Mesenchymal stem cell (in vitro differentiated cells and primary cell): ENCODE measurements at regions not wholly inside any gene's neighbourhood (a gene's known extent, or its start where the extent isn't known, plus 50 kb on each side); places are given as distances from the start of the nearest gene placed in this dataset.

ENCODE experiments used
- DNase-seq: peaks from one replicate; pipeline ENCODE4 v3.0.0-alpha.2; 2013
- H2AFZ ChIP-seq: one replicate; pipeline ENCODE4 v1.6.1; 2013; ENCODE audit warnings: low read depth, mild to moderate bottlenecking, control low read depth, inconsistent platforms, low read length, moderate library complexity
- H2AK5ac ChIP-seq: 2 replicates; pipeline ENCODE4 v1.6.1; 2013; ENCODE audit warnings: low read length, moderate library complexity, mild to moderate bottlenecking, inconsistent platforms; ENCODE audit not compliant: severe bottlenecking
- H2BK120ac ChIP-seq: one replicate; pipeline ENCODE4 v1.6.1; 2013; ENCODE audit warnings: low read depth, mild to moderate bottlenecking, inconsistent platforms, low read length, moderate library complexity
- H2BK12ac ChIP-seq, 2 experiments: one replicate each; pipeline ENCODE4 v1.6.1; 2013; ENCODE audit warnings: inconsistent platforms in 2 of 2, low read length in 2 of 2, mild to moderate bottlenecking in 2 of 2, moderate library complexity in 2 of 2, control low read depth in 1 of 2
- H2BK15ac ChIP-seq: one replicate; pipeline ENCODE4 v1.6.1; 2013; ENCODE audit warnings: mild to moderate bottlenecking, low read depth, inconsistent platforms; ENCODE audit not compliant: poor library complexity, severe bottlenecking
- H2BK5ac ChIP-seq: 2 replicates; pipeline ENCODE4 v1.6.1; 2013; ENCODE audit warnings: low read depth, mild to moderate bottlenecking, low read length, control low read depth, inconsistent platforms; ENCODE audit not compliant: poor library complexity, severe bottlenecking
- H3K14ac ChIP-seq, 2 experiments: one replicate each; pipeline ENCODE4 v1.6.1; 2013; ENCODE audit warnings: inconsistent platforms in 2 of 2, low read length in 2 of 2, control low read depth in 1 of 2, mild to moderate bottlenecking in 1 of 2, moderate library complexity in 1 of 2
- H3K18ac ChIP-seq, 2 experiments: one replicate each; pipeline ENCODE4 v1.6.1; 2013; ENCODE audit warnings: inconsistent platforms in 2 of 2, low read length in 2 of 2, control low read depth in 1 of 2, low read depth in 1 of 2, mild to moderate bottlenecking in 1 of 2
- H3K23ac ChIP-seq, 2 experiments: one replicate each; pipeline ENCODE4 v1.6.1; 2013; ENCODE audit warnings: inconsistent platforms in 2 of 2, low read length in 2 of 2, mild to moderate bottlenecking in 2 of 2, moderate library complexity in 2 of 2, control low read depth in 1 of 2
- H3K27ac ChIP-seq: 2 replicates; pipeline ENCODE4 v1.5.1; 2013; ENCODE audit warnings: mild to moderate bottlenecking, moderate library complexity, low read length, control low read depth, inconsistent platforms; ENCODE audit not compliant: poor library complexity, severe bottlenecking
- H3K27me3 ChIP-seq, 2 experiments: 2 replicates each; pipeline versions ENCODE4 v1.6.1 to v1.7.0; 2013; ENCODE audit warnings: low read length in 2 of 2, mild to moderate bottlenecking in 2 of 2, moderate library complexity in 2 of 2, control low read depth in 1 of 2, inconsistent platforms in 1 of 2; ENCODE audit not compliant: control insufficient read depth in 1 of 2, insufficient read depth in 1 of 2
- H3K36me3 ChIP-seq, 2 experiments: 2 replicates each; pipeline versions ENCODE4 v1.6.1 to v1.7.0; 2013; ENCODE audit warnings: low read length in 2 of 2, control low read depth in 1 of 2, inconsistent platforms in 1 of 2, low read depth in 1 of 2, mild to moderate bottlenecking in 1 of 2; ENCODE audit not compliant: insufficient read depth in 2 of 2, control insufficient read depth in 1 of 2
- H3K4ac ChIP-seq, 2 experiments: one replicate each; pipeline ENCODE4 v1.6.1; 2013; ENCODE audit warnings: inconsistent platforms in 2 of 2, low read length in 2 of 2, mild to moderate bottlenecking in 2 of 2, moderate library complexity in 2 of 2, control low read depth in 1 of 2, low read depth in 1 of 2
- H3K4me1 ChIP-seq: 2 replicates; pipeline ENCODE4 v1.6.1; 2013; ENCODE audit warnings: low read depth, low read length, control low read depth; ENCODE audit not compliant: control insufficient read depth, insufficient read depth
- H3K4me2 ChIP-seq: 2 replicates; pipeline ENCODE4 v1.6.1; 2013; ENCODE audit warnings: low read length, mild to moderate bottlenecking, inconsistent platforms; ENCODE audit not compliant: poor library complexity, severe bottlenecking
- H3K4me3 ChIP-seq, 2 experiments: 2 replicates each; pipeline versions ENCODE4 v1.5.1 to v1.7.0; 2013; ENCODE audit warnings: low read length in 2 of 2, mild to moderate bottlenecking in 2 of 2, control low read depth in 1 of 2, low read depth in 1 of 2; ENCODE audit not compliant: insufficient read depth in 1 of 2
- H3K79me1 ChIP-seq: replicated peaks from 2 replicates; pipeline ENCODE4 v1.6.1; 2013; ENCODE audit warnings: mild to moderate bottlenecking, control low read depth, low read length, inconsistent platforms; ENCODE audit not compliant: poor library complexity, severe bottlenecking
- H3K9ac ChIP-seq: 2 replicates; pipeline ENCODE4 v1.7.0; 2013; ENCODE audit warnings: mild to moderate bottlenecking, low read length, moderate library complexity
- H3K9me3 ChIP-seq: 2 replicates; pipeline ENCODE4 v1.7.0; 2013; ENCODE audit warnings: mild to moderate bottlenecking, low read length; ENCODE audit not compliant: control insufficient read depth
- H4K8ac ChIP-seq: one replicate; pipeline ENCODE4 v1.6.1; 2013; ENCODE audit warnings: inconsistent platforms, mild to moderate bottlenecking, low read length, moderate library complexity
- H4K91ac ChIP-seq: one replicate; pipeline ENCODE4 v1.6.1; 2013; ENCODE audit warnings: mild to moderate bottlenecking, low read length, inconsistent platforms
- WGBS: methylation state at CpG from one replicate; pipeline ENCODE4 v1.1.7; 2013; ENCODE audit warnings: mixed read lengths; 5-methylcytosine and 5-hydroxymethylcytosine counted together

GRCh38 chr22:49705216-49705971 is 122.3 kb downstream of the BRD1 start:
- WGBS, result 82% methylated on average over 20 of the region's 22 CpGs
- Histone ChIP-seq H2AFZ (no peak overlapping the region), H4K8ac (no peak overlapping the region), H2BK5ac (no peak overlapping the region), H3K4ac (no peak overlapping the region), H3K23ac (no peak overlapping the region), H3K9ac (no peak overlapping the region), H3K14ac (no peak overlapping the region), H3K4me1 (no peaks in the 10 kb centered on the region), H3K36me3 (no peaks in the 10 kb centered on the region), H2BK15ac (no peak overlapping the region), H3K27ac (no peak overlapping the region), H3K79me1 (no peaks in the 10 kb centered on the region), H3K27me3 (peaks cover 0 to 4% of the 10 kb centered on the region in 2 experiments), H3K4me3 (no peak overlapping the region), H3K9me3 (peaks cover 17% of the 10 kb centered on the region), H3K18ac (no peak overlapping the region), H2AK5ac (no peak overlapping the region), H2BK12ac (no peak overlapping the region), H4K91ac (no peak overlapping the region), H2BK120ac (no peak overlapping the region), H3K4me2 (no peak overlapping the region)
- DNase-seq, result no peak

DNA sequence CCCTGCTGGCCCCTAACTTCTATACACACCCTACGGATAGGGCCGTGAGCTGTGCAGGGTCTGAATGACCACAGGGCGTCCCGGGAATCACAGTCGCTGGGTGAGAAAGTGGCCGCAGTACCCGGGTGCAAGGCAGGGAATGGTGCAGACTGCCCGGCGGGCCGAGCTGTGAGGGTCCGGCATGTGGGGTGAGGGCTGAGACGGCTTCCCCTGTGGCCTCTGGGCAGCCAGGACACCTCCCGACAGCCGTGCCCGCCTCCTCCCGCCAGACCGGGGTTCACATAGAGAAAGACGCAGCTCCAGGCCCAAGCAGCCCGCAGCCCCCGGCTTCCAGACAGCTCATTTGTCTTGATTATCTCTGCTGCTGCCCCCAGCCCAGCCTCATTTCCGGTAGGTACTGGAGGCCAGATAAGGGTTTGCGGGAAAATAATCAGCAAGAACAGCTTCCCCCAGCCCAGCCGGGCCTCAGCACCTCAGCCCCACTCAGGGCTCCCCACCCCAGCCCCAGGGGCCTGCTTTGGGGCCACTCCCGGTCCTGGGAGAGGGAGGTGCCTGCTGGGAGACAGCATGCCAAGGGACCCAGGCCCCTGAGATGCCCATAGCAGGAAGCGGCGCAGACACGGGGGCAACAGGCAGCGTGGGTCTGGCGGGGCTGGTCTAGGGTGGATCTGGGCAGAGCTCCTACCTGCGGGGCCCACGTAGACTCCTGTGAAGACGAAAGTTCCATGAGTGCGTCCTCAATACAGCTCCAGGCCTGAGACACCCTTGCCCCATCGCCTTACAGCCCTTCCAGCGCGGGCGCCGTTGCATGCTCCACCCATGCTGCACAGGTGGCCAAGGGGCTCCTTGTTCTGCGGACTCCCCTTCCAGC is 123.1 kb downstream of the BRD1 start:
- Histone ChIP-seq H3K9ac (no peak overlapping the region), H3K36me3 (no peaks in the 10 kb centered on the region), H2BK12ac (no peak overlapping the region), H2BK5ac (no peak overlapping the region), H2AK5ac (no peak overlapping the region), H4K91ac (no peak overlapping the region), H3K27ac (no peak overlapping the region), H3K4me3 (no peak overlapping the region), H2BK15ac (no peak overlapping the region), H3K9me3 (peaks cover 9% of the 10 kb centered on the region), H4K8ac (no peak overlapping the region), H3K4me2 (no peak overlapping the region), H3K18ac (no peak overlapping the region), H3K27me3 (peaks cover 0 to 4% of the 10 kb centered on the region in 2 experiments), H3K79me1 (no peaks in the 10 kb centered on the region), H2BK120ac (no peak overlapping the region), H3K4me1 (no peaks in the 10 kb centered on the region), H2AFZ (no peak overlapping the region), H3K4ac (no peak overlapping the region), H3K14ac (no peak overlapping the region), H3K23ac (no peak overlapping the region)
- 83% methylated on average over 39 of the region's 39 CpGs for WGBS
- DNase-seq, result no peak

DNA sequence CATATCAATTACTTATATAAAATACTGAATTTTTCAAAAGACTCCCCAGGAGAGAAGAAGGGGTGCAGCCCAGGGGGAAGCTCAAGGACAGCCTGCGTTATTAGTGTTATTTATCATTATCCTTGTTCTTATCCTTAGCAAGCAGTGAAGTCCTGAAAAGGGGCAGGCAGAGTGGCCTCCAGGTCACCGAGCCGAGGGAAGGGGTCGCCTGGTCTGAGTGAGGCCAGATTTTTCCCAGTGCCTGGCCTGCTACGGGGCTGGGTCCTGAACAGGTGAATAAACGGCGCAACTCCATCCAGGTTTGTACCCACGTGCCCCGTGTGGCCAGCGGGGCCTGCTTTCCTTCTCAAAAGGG is 123.7 kb downstream of the BRD1 start:
- Histone ChIP-seq H4K91ac (no peak overlapping the region), H3K9me3 (peaks cover 3% of the 10 kb centered on the region), H2BK15ac (no peak overlapping the region), H3K23ac (no peak overlapping the region), H3K14ac (no peak overlapping the region), H3K36me3 (no peaks in the 10 kb centered on the region), H3K18ac (no peak overlapping the region), H2BK12ac (no peak overlapping the region), H4K8ac (no peak overlapping the region), H3K27ac (no peak overlapping the region), H2BK120ac (no peak overlapping the region), H3K4me2 (no peak overlapping the region), H3K27me3 (peaks cover 0 to 4% of the 10 kb centered on the region in 2 experiments), H2AK5ac (no peak overlapping the region), H2BK5ac (no peak overlapping the region), H3K4me3 (no peak overlapping the region), H3K4me1 (no peaks in the 10 kb centered on the region), H3K4ac (no peak overlapping the region), H3K9ac (no peak overlapping the region), H2AFZ (no peak overlapping the region), H3K79me1 (no peaks in the 10 kb centered on the region)
- DNase-seq, result no peak
- whole genome bisulfite sequencing, result 73% methylated on average over 10 of the region's 10 CpGs

GRCh38 chr22:49703505-49703904 is 124.2 kb downstream of the BRD1 start:
- Histone ChIP-seq H3K4me1 (no peaks in the 10 kb centered on the region), H3K9me3 (no peaks in the 10 kb centered on the region), H3K4me2 (no peak overlapping the region), H2BK120ac (no peak overlapping the region), H3K9ac (no peak overlapping the region), H3K4me3 (no peak overlapping the region), H2BK5ac (no peak overlapping the region), H2AK5ac (no peak overlapping the region), H2BK12ac (no peak overlapping the region), H4K8ac (no peak overlapping the region), H3K23ac (no peak overlapping the region), H3K4ac (no peak overlapping the region), H3K79me1 (no peaks in the 10 kb centered on the region), H2AFZ (no peak overlapping the region), H2BK15ac (no peak overlapping the region), H3K27me3 (peaks cover 0 to 4% of the 10 kb centered on the region in 2 experiments), H3K14ac (no peak overlapping the region), H3K18ac (no peak overlapping the region), H3K36me3 (no peaks in the 10 kb centered on the region), H3K27ac (no peak overlapping the region), H4K91ac (no peak overlapping the region)
- DNase-seq, result no peak
- 75% methylated on average over 10 of the region's 15 CpGs for WGBS
